Naive thymus-derived CD4-positive, alpha-beta T cell (primary cell): ENCODE measurements at regions not wholly inside any gene's neighbourhood (a gene's known extent, or its start where the extent isn't known, plus 50 kb on each side); places are given as distances from the start of the nearest gene placed in this dataset.

Source experiments
- ATAC-seq: fragments of 150-1000 bp; cut with Tn5 transposase; 2 replicates; pipeline ENCODE4 v1.10.0; 2021; ENCODE audit warnings: mild to moderate bottlenecking, moderate library complexity
- CTCF ChIA-PET: fragments of 350-600 bp; sonication (Branson Sonifier 250); formaldehyde crosslinking; loops from one replicate; lab custom pipeline; 2021; ENCODE audit warnings: antibody characterized with exemption; lab: Charles Lee
- POLR2A ChIA-PET: fragments of 350-600 bp; sonication (Branson Sonifier 250); formaldehyde crosslinking; loops from one replicate; lab custom pipeline; 2021; ENCODE audit warnings: antibody characterized with exemption, inconsistent platforms; lab: Charles Lee
- DNase-seq, 9 donors: peaks; one replicate each; pipeline versions ENCODE4 v3.0.0 to v3.0.0-alpha.2; 2020 to 2022; ENCODE audit warnings: mixed read lengths in 1 of 9
- H3K27ac ChIP-seq: one replicate; pipeline ENCODE4 v1.7.0; 2013; ENCODE audit warnings: mild to moderate bottlenecking, low read depth, low read length, moderate library complexity
- H3K27me3 ChIP-seq, 2 donors: one replicate each; pipeline ENCODE4 v1.7.0; 2013; ENCODE audit warnings: low read length in 2 of 2, mild to moderate bottlenecking in 2 of 2, moderate library complexity in 2 of 2; ENCODE audit not compliant: control insufficient read depth in 2 of 2, insufficient read depth in 2 of 2
- H3K36me3 ChIP-seq, 3 experiments: 1 replicate in 2 of 3; 2 replicates in 1 of 3; pipeline ENCODE4 v1.7.0; 2013; ENCODE audit warnings: low read length in 3 of 3, mild to moderate bottlenecking in 3 of 3, moderate library complexity in 1 of 3; ENCODE audit not compliant: insufficient read depth in 3 of 3, control insufficient read depth in 2 of 3
- H3K4me1 ChIP-seq, 2 donors: one replicate each; pipeline ENCODE4 v1.7.0; 2013; ENCODE audit warnings: low read length in 2 of 2, mild to moderate bottlenecking in 2 of 2, moderate library complexity in 1 of 2; ENCODE audit not compliant: control insufficient read depth in 2 of 2, insufficient read depth in 2 of 2
- H3K4me3 ChIP-seq: 2 replicates; pipeline ENCODE4 v1.7.0; 2013; ENCODE audit warnings: mild to moderate bottlenecking, low read length
- H3K9me3 ChIP-seq, 3 experiments: 1 replicate in 2 of 3; 2 replicates in 1 of 3; pipeline ENCODE4 v1.7.0; 2013; ENCODE audit warnings: low read length in 3 of 3; ENCODE audit not compliant: control insufficient read depth in 2 of 3
- H3K27ac Mint-ChIP-seq, 9 donors: one replicate each; pipeline ENCODE4 v1.8.0; 2020 to 2022; ENCODE audit warnings: mixed read lengths in 9 of 9, mild to moderate bottlenecking in 8 of 9, moderate library complexity in 5 of 9, inconsistent platforms in 2 of 9
- H3K27me3 Mint-ChIP-seq, 5 donors: one replicate each; pipeline ENCODE4 v1.8.0; 2021 to 2022; ENCODE audit warnings: mixed read lengths in 5 of 5, mild to moderate bottlenecking in 1 of 5
- H3K36me3 Mint-ChIP-seq, 5 donors: one replicate each; pipeline ENCODE4 v1.8.0; 2020 to 2022; ENCODE audit warnings: mixed read lengths in 5 of 5, mild to moderate bottlenecking in 3 of 5, inconsistent platforms in 1 of 5
- H3K4me1 Mint-ChIP-seq, 7 donors: one replicate each; pipeline ENCODE4 v1.8.0; 2020 to 2022; ENCODE audit warnings: mixed read lengths in 7 of 7, mild to moderate bottlenecking in 3 of 7, inconsistent platforms in 1 of 7
- H3K4me3 Mint-ChIP-seq, 10 donors: one replicate each; pipeline ENCODE4 v1.8.0; 2020 to 2022; ENCODE audit warnings: mild to moderate bottlenecking in 10 of 10, mixed read lengths in 10 of 10, moderate library complexity in 6 of 10, inconsistent platforms in 2 of 10
- H3K9me3 Mint-ChIP-seq, 11 donors: one replicate each; pipeline ENCODE4 v1.8.0; 2020 to 2022; ENCODE audit warnings: mixed read lengths in 11 of 11, mild to moderate bottlenecking in 4 of 11, inconsistent platforms in 1 of 11, moderate library complexity in 1 of 11
- intact Hi-C, 2 donors: fragments of 100-400 bp; cut with micrococcal nuclease; formaldehyde crosslinking; loops; one replicate each; pipeline ENCODE4 v1.15.1; 2023

DNA sequence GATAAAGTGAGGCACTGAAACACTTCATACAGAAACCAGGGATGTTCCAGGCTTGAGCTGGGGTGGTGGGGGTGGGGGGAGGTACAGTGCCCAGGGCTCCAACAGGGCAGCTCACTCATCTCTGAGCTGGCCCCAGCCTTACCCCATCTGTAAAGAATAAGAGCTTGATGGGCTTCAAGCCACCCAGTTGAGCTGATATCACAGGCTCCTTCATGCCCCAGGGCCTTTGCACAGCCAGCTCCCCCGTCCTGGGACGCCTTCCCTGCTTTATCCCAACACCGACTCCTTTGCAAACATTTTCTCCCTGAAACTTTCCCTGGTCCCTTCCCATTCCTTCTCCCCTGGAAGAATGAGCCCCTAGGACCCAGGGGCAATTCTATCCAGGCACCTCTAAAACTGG, 261.7 kb downstream of the PARN start:
- H3K36me3 ChIP-seq = no peaks in the 10 kb centered on the region
- ATAC-seq = no peak
- no peaks in the 10 kb centered on the region for H3K4me1 ChIP-seq
- ChIA-PET POLR2A (no interaction called here), CTCF (no interaction called here)
- H3K4me3 ChIP-seq = no peak overlapping the region
- Mint-ChIP-seq H3K4me1 (peaks cover 0 to 10% (median 3%) of the 10 kb centered on the region in 7 donors), H3K4me3 (no peak overlapping the region), H3K36me3 (no peaks in the 10 kb centered on the region), H3K27ac (no peak overlapping the region), H3K27me3 (peaks cover 0 to 4% (median 0%) of the 10 kb centered on the region in 5 donors), H3K9me3 (no peaks in the 10 kb centered on the region)
- no peaks in the 10 kb centered on the region for H3K9me3 ChIP-seq
- H3K27me3 ChIP-seq = no peaks in the 10 kb centered on the region
- no peak overlapping the region for H3K27ac ChIP-seq
- intact Hi-C loops = no loop called here
- DNase-seq = no peak

DNA sequence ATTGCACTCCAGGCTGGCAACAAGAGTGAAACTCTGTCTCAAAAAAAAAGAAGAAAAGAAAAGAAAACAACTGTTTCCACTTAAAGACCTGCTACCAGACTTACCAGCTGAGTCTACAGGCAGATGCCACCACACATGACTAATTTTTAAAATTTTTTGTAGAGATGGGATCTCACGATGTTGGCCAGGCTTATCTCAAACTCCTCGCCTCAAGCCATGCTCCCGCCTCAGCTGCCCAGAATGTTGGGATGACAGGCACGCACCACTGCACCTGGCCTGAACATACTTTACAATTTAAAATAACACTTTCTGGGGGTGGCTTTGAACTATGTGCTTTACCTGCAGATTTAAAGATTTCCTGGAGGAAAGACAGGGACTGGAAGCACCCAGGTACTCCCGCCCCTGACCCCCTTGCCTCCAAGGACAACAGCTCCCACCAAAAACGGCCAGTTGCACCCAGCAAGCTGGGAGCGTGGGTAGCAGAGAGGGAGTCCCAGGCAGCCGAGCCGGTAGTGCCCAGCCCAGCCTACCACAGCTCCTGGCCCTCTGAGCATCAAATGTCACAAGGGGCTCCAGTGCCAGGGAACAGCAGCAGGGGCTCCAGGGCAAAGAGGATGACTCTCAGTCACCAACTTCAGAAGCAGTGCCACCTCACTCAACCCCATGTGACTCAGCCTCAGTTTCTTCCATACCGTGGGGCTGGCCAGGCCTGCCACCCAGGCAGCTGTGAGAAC, 262.9 kb downstream of the PARN start:
- no peak overlapping the region for H3K4me3 Mint-ChIP-seq

DNA sequence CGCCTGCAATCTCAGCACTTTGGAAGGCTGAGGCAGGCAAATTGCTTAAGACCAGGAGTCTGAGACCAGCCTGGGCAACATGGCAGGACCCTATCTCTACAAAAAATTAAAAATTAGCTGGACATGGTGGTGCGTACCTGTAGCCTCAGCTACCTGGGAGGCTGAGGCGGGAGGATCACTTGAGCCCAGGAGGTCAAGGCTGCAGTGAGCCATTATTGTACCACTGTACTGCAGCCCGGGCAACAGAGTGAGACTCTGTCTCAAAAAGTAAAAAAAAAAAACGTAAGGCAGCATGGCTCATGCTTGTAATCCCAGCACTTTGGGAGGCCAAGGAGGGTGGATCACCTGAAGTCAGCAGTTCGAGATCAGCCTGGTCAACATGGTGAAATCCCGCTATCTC, 263.6 kb downstream of the PARN start:
- POLR2A ChIA-PET = no interaction called here
- no peaks in the 10 kb centered on the region for H3K4me1 ChIP-seq
- ATAC-seq (no peak), DNase-seq (no peak)
- Mint-ChIP-seq H3K9me3 (peaks cover 0 to 2% (median 0%) of the 10 kb centered on the region in 11 donors), H3K4me3 (no peak overlapping the region), H3K27me3 (peaks cover 0 to 4% (median 0%) of the 10 kb centered on the region in 5 donors), H3K27ac (no peak overlapping the region), H3K36me3 (no peaks in the 10 kb centered on the region), H3K4me1 (peaks cover 0 to 10% (median 3%) of the 10 kb centered on the region in 7 donors)
- intact Hi-C loops = no loop called here
- no peak overlapping the region for H3K27ac ChIP-seq
- H3K27me3 ChIP-seq = no peaks in the 10 kb centered on the region
- no peaks in the 10 kb centered on the region for H3K9me3 ChIP-seq
- no peaks in the 10 kb centered on the region for H3K36me3 ChIP-seq
- H3K4me3 ChIP-seq = no peak overlapping the region
- CTCF ChIA-PET = no interaction called here

More for the DNA sequence above, 262.9 kb downstream of the PARN start:
- Mint-ChIP-seq H3K36me3 (no peaks in the 10 kb centered on the region), H3K27ac (no peak overlapping the region), H3K27me3 (peaks cover 0 to 4% (median 0%) of the 10 kb centered on the region in 5 donors), H3K9me3 (no peaks in the 10 kb centered on the region), H3K4me1 (peaks cover 0 to 10% (median 3%) of the 10 kb centered on the region in 7 donors)
- Histone ChIP-seq H3K4me1 (no peaks in the 10 kb centered on the region), H3K36me3 (no peaks in the 10 kb centered on the region), H3K9me3 (no peaks in the 10 kb centered on the region), H3K27me3 (no peaks in the 10 kb centered on the region), H3K27ac (no peak overlapping the region), H3K4me3 (no peak overlapping the region)
- intact Hi-C loops = no loop called here
- ATAC-seq (no peak), DNase-seq (no peak)
- POLR2A ChIA-PET = no interaction called here
- CTCF ChIA-PET = no interaction called here

DNA sequence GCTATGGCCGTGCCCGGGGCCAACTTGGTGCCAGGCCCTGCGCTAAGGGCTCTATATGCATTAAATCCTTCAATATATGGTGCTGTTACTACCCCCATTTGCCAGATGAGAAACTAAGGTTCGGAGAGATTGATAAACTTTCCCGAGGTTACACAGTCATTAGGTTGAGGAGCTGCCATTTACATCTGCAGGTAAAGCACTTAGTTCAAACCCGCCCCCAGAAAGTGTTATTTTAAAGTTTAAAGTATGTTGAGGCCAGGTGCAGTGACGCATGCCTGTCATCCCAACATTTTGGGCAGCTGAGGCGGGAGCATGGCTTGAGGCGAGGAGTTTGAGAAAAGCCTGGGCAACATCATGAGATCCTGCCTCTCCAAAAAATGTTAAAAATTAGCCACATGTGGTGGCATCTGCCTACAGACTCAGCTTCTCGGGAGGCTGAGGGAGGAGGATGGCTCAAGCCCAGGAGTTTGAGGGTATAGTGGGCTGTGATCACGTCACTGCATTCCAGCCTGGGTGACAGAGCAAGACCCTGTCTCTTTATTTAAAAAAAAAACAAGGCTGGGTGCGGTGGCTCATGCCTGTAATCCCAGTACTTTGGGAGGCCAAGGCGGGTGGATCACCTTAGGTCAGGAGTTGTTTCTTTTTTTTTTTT, 264.7 kb downstream of the PARN start:
- H3K4me3 Mint-ChIP-seq = no peak overlapping the region
- peaks cover 0 to 2% (median 0%) of the 10 kb centered on the region in 11 donors for H3K9me3 Mint-ChIP-seq
- no peaks in the 10 kb centered on the region for H3K36me3 ChIP-seq
- ChIA-PET POLR2A (no interaction called here), CTCF (no interaction called here)
- no peaks in the 10 kb centered on the region for H3K9me3 ChIP-seq
- H3K27ac ChIP-seq = no peak overlapping the region
- ATAC-seq = no peak
- H3K27ac Mint-ChIP-seq = no peak overlapping the region
- no peak for DNase-seq
- H3K27me3 ChIP-seq = no peaks in the 10 kb centered on the region
- intact Hi-C loops = no loop called here
- no peaks in the 10 kb centered on the region for H3K36me3 Mint-ChIP-seq
- H3K4me1 ChIP-seq = no peaks in the 10 kb centered on the region
- H3K4me3 ChIP-seq = no peak overlapping the region
- peaks cover 0 to 4% (median 0%) of the 10 kb centered on the region in 5 donors for H3K27me3 Mint-ChIP-seq
- H3K4me1 Mint-ChIP-seq = peaks cover 0 to 10% (median under 1%) of the 10 kb centered on the region in 7 donors

DNA sequence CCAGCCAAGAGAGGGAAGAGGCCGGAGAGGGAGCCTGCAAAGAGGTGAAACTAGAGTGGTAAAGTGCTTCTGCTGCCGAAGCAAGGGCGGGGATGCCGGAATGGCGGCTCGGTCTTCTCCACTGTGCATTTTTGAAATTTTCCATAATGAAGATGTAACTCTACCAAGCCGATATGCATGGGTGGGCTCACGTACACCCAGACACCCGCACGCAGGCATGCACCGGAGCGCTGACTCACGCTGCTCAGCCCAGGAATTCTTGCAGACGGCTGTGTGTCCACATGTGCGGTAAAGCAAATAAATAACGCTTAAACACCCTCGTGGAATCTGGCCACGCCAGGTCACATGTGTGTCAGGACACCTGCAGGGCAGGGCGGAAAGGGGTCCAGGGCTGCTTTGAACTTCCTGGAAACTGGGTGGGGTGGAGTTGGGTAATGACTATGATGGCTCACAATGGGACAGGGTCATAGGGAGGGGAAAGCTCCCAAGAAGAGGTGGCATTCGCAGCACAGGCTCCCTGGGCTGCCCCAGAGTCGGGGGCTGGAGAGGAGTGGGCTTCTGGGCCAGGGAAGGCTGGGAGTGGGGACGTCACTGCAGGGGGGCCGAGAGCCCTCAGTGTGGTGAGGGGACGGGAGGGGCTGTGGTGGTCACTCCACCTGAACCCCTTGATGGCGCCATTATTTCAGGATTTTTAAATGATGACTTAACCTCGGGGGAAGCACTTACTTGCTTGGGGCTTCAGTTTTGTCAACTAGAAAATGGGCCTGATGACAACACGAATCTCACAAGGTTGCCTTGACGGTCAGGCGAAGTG, 265.5 kb downstream of the PARN start:
- Mint-ChIP-seq H3K27ac (no peak overlapping the region), H3K4me3 (no peak overlapping the region), H3K9me3 (peaks cover 0 to 2% (median 0%) of the 10 kb centered on the region in 11 donors), H3K27me3 (peaks cover 0 to 4% (median 0%) of the 10 kb centered on the region in 5 donors), H3K36me3 (no peaks in the 10 kb centered on the region), H3K4me1 (peaks cover 0 to 6% (median 0%) of the 10 kb centered on the region in 7 donors)
- intact Hi-C loops = no loop called here
- no peak overlapping the region for H3K27ac ChIP-seq
- POLR2A ChIA-PET = no interaction called here
- CTCF ChIA-PET = no interaction called here
- no peaks in the 10 kb centered on the region for H3K27me3 ChIP-seq
- H3K4me1 ChIP-seq = no peaks in the 10 kb centered on the region
- no peaks in the 10 kb centered on the region for H3K9me3 ChIP-seq
- H3K4me3 ChIP-seq = no peak overlapping the region
- ATAC-seq = no peak
- no peak for DNase-seq
- H3K36me3 ChIP-seq = no peaks in the 10 kb centered on the region

DNA sequence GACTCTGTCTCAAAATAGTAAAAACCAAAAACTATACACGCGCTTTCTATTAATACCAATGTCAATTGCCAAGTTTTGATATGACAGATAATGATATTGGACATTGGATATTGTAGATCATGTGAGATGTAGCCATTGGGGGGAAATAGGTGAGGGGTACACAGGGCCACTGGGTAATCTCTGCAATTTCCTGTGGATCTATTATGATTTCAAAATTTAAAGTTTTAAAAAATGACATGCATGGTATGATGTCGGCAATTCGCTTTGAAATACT, 266.0 kb downstream of the PARN start:
- Mint-ChIP-seq H3K27ac (no peak overlapping the region), H3K27me3 (peaks cover 0 to 4% (median 0%) of the 10 kb centered on the region in 5 donors), H3K9me3 (peaks cover 0 to 2% (median 0%) of the 10 kb centered on the region in 11 donors), H3K4me1 (peaks cover 0 to 6% (median 0%) of the 10 kb centered on the region in 7 donors), H3K4me3 (no peak overlapping the region), H3K36me3 (no peaks in the 10 kb centered on the region)
- Histone ChIP-seq H3K9me3 (no peaks in the 10 kb centered on the region), H3K4me3 (no peak overlapping the region), H3K4me1 (no peaks in the 10 kb centered on the region), H3K27me3 (no peaks in the 10 kb centered on the region), H3K36me3 (no peaks in the 10 kb centered on the region), H3K27ac (no peak overlapping the region)
- POLR2A ChIA-PET = no interaction called here
- DNase-seq (no peak), ATAC-seq (no peak)
- CTCF ChIA-PET = no interaction called here
- intact Hi-C loops = no loop called here
